ENCODE measurements at regions not wholly inside any gene's neighbourhood (a gene's known extent, or its start where the extent isn't known, plus 50 kb on each side); places are given as distances from the start of the nearest gene placed in this dataset.

- Histone ChIP-seq H3K27me3 (no peaks in the 10 kb centered on the region), H3K4me3 (peak overlapping the region in 2 of 4 donors; percentile 5 to 21), H3K4me1 (peaks cover 82 to 98% (median 91%) of the 10 kb centered on the region in 4 donors), H3K36me3 (peaks cover 0 to 6% (median under 1%) of the 10 kb centered on the region in 4 donors), H3K9me3 (no peaks in the 10 kb centered on the region), H3K27ac (replicated peaks in 1 of 4) (peak overlapping the region; percentile 89 to 94 (median 92))
- no peak for TF ChIP-seq CTCF (IDR thresholded peaks at IDR 0.05)
- peak in 1 of 2 donors; percentile 7 for TF ChIP-seq POLR2AphosphoS5 (IDR thresholded peaks at IDR 0.05)
- no peak for TF ChIP-seq POLR2A (IDR thresholded peaks at IDR 0.05; ENCODE audit: low read depth)
- TF ChIP-seq EP300 (IDR thresholded peaks at IDR 0.05), result no peak
- intact Hi-C loops (cut with DNase I), result no loop called here
- 36% methylated on average over 10 of the region's 10 CpGs for WGBS
- no peak for DNase-seq (ENCODE audit: extremely low spot score)
These were observed 331.9 kb downstream of the SEC14L1 start for GRCh38 chr17:77472468-77473310.

- Histone ChIP-seq H3K4me3 (no peak overlapping the region), H3K9me3 (no peaks in the 10 kb centered on the region), H3K27ac (replicated peaks in 1 of 4) (peak overlapping the region; percentile 89 to 94 (median 92)), H3K27me3 (no peaks in the 10 kb centered on the region), H3K36me3 (peaks cover 0 to 6% (median 0%) of the 10 kb centered on the region in 4 donors), H3K4me1 (peaks cover 91 to 98% (median 92%) of the 10 kb centered on the region in 4 donors)
- intact Hi-C loops (cut with DNase I), result no loop called here
- DNase-seq (ENCODE audit: extremely low spot score), result no peak
- TF ChIP-seq EP300 (IDR thresholded peaks at IDR 0.05), result no peak
- TF ChIP-seq POLR2A (IDR thresholded peaks at IDR 0.05; ENCODE audit: low read depth), result no peak
- WGBS, result 68% methylated on average over 6 of the region's 6 CpGs
These were observed 333.0 kb downstream of the SEC14L1 start for GRCh38 chr17:77473615-77474226.

GRCh38 chr17:77474292-77474988 lies 333.7 kb downstream of the SEC14L1 start:
- peak overlapping the region; percentile 89 to 94 (median 92) for H3K27ac ChIP-seq (replicated peaks in 1 of 4)

GRCh38 chr17:77475016-77475976 lies 334.5 kb downstream of the SEC14L1 start:
- Histone ChIP-seq H3K27ac (replicated peaks in 1 of 4) (peak overlapping the region; percentile 89 to 94 (median 92)), H3K4me3 (no peak overlapping the region), H3K36me3 (no peaks in the 10 kb centered on the region), H3K27me3 (no peaks in the 10 kb centered on the region), H3K9me3 (no peaks in the 10 kb centered on the region), H3K4me1 (peaks cover 99 to 100% (median 100%) of the 10 kb centered on the region in 4 donors)
- intact Hi-C loops (cut with DNase I), result no loop called here
- TF ChIP-seq CTCF (IDR thresholded peaks at IDR 0.05), result no peak
- TF ChIP-seq EP300 (IDR thresholded peaks at IDR 0.05), result no peak
- TF ChIP-seq POLR2AphosphoS5 (IDR thresholded peaks at IDR 0.05), result peak; percentile 55 to 59
- DNase-seq (ENCODE audit: extremely low spot score), result no peak
- 40% methylated on average over 22 of the region's 27 CpGs for WGBS

More at GRCh38 chr17:77474292-77474988, 333.7 kb downstream of the SEC14L1 start:
- TF ChIP-seq POLR2AphosphoS5 (IDR thresholded peaks at IDR 0.05), result peak in 1 of 2 donors; percentile 53
- TF ChIP-seq CTCF (IDR thresholded peaks at IDR 0.05), result no peak
- no peak for DNase-seq (ENCODE audit: extremely low spot score)
- Histone ChIP-seq H3K4me3 (no peak overlapping the region), H3K27me3 (no peaks in the 10 kb centered on the region), H3K4me1 (peaks cover 93 to 98% (median 96%) of the 10 kb centered on the region in 4 donors), H3K36me3 (peaks cover 0 to 4% (median 0%) of the 10 kb centered on the region in 4 donors), H3K9me3 (no peaks in the 10 kb centered on the region)
- intact Hi-C loops (cut with DNase I), result no loop called here
- WGBS, result 82% methylated on average over 11 of the region's 12 CpGs
